DND-41 (cell line): ENCODE measurements at regions not wholly inside any gene's neighbourhood (a gene's known extent, or its start where the extent isn't known, plus 50 kb on each side); places are given as distances from the start of the nearest gene placed in this dataset.
"Not testable (repeated sequence)": the region's sequence is repeated elsewhere in the genome, so short reads cannot be mapped to it uniquely, and the experiment has no call there.

ENCODE experiments used
- EZH2 ChIP-seq: IDR thresholded peaks from 3 replicates; pipeline ENCODE4 v1.6.1; 2012; ENCODE audit warnings: borderline replicate concordance, low read depth, mild to moderate bottlenecking, moderate library complexity, low read length, inconsistent platforms; ENCODE audit not compliant: severe bottlenecking
- TF ChIP-seq, protein P1 (sequence below): IDR thresholded peaks from 2 replicates; pipeline ENCODE4 v1.5.1; 2012; ENCODE audit warnings: borderline replicate concordance, low read length, moderate library complexity, mild to moderate bottlenecking; ENCODE audit not compliant: poor library complexity, severe bottlenecking; ENCODE audit errors: extremely low read depth

DNA sequence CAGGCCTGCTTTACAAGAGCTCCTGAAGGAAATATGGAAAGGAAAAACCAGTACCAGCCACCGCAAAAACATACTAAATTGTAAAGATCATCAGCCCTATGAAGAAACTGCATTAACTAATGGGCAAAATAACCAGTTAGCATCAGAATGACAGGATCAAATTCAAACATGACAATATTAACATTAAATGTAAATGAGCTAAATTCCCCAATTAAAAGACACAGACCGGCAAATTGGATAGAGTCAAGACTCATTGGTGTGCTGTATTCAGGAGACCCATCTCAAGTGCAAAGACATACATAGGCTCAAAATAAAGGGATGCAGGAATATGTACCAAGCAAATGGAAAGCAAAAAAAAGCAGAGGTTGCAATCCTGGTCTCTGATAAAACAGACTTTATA is 408.7 kb upstream of the RAB6C start:
- TF ChIP-seq, protein P1, sequence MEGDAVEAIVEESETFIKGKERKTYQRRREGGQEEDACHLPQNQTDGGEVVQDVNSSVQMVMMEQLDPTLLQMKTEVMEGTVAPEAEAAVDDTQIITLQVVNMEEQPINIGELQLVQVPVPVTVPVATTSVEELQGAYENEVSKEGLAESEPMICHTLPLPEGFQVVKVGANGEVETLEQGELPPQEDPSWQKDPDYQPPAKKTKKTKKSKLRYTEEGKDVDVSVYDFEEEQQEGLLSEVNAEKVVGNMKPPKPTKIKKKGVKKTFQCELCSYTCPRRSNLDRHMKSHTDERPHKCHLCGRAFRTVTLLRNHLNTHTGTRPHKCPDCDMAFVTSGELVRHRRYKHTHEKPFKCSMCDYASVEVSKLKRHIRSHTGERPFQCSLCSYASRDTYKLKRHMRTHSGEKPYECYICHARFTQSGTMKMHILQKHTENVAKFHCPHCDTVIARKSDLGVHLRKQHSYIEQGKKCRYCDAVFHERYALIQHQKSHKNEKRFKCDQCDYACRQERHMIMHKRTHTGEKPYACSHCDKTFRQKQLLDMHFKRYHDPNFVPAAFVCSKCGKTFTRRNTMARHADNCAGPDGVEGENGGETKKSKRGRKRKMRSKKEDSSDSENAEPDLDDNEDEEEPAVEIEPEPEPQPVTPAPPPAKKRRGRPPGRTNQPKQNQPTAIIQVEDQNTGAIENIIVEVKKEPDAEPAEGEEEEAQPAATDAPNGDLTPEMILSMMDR: not testable (repeated sequence)
- not testable (repeated sequence) for TF ChIP-seq EZH2
